Brain microvascular endothelial cell (primary cell): ENCODE measurements at regions not wholly inside any gene's neighbourhood (a gene's known extent, or its start where the extent isn't known, plus 50 kb on each side); places are given as distances from the start of the nearest gene placed in this dataset.
A peak's percentile ranks its signal among the peaks of the same experiment; 100 is the strongest.

Experiments used
- DNase-seq: peaks from one replicate; pipeline ENCODE4 v3.0.0-alpha.2; 2020
- H3K27ac ChIP-seq: fragments of 250-450 bp; sonication (Bioruptor Pico); 2 replicates; pipeline ENCODE4 v1.5.1; 2020; ENCODE audit warnings: mild to moderate bottlenecking, moderate library complexity
- H3K27me3 ChIP-seq: fragments of 250-450 bp; sonication (Bioruptor Pico); replicated peaks from 2 replicates; pipeline ENCODE4 v1.5.1; 2020; ENCODE audit warnings: mild to moderate bottlenecking
- H3K36me3 ChIP-seq: fragments of 250-450 bp; sonication (Bioruptor Pico); replicated peaks from 2 replicates; pipeline ENCODE4 v1.5.1; 2020; ENCODE audit warnings: mild to moderate bottlenecking
- H3K4me3 ChIP-seq: 2 replicates; pipeline ENCODE4 v1.5.1; 2011; ENCODE audit warnings: low read depth, mild to moderate bottlenecking, control low read depth, low read length, moderate library complexity
- in situ Hi-C: cut with HindIII; loops from 2 replicates; pipeline ENCODE4 v1.10.0; 2017; ENCODE audit warnings: low sequenced_read_pairs, low pct_ligation_motif_present
- TF ChIP-seq, protein P1 (sequence below): IDR thresholded peaks from 2 replicates; pipeline ENCODE4 v1.5.1; 2011; ENCODE audit warnings: low read depth, mild to moderate bottlenecking, moderate library complexity, low read length, control low read depth, inconsistent platforms; ENCODE audit errors: missing control alignments

DNA sequence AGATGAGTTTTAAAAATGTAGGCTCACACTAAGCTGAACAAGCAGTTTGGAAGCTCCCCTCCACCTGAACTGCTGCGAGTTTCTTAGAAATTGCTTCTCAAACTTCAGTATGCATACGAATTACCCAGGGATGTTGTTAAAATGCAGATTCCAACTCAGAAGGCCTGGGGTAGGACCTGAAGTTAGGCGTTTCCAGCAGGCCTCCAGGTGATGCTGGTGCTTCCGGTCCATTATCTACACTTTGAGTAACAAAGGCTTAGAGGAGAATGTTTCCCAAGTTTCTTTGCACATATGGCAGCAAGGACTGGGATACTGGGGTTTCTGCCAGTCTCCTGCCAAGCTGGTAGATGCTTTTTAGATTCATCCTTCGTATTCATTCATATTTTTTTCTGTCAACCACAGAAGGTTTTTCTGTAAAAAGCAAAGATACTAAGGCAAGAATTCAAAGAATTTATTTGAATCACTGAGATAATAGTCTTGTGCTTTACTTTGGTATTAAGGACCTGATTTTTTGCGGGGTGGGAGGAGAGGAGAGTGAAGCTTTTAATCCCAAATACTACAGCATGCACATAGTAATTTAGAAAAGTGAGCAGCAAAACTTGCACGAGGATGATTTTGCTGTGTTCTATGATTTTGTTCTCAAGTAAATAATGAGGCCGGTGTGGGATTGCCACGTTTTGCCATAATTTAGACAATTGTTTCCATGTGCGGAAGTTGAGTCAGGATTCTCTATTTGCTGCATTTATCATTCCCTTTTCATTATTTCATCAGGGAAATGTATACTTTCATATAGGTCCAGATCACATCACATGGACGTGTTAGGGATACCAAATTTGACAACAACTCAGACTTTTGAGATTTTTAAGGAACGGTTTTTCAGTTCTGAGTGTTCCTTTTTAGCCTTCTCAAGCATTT is 137.6 kb upstream of the SPATS2L start:
- in situ Hi-C loops, result no loop called here
- TF ChIP-seq, protein P1, sequence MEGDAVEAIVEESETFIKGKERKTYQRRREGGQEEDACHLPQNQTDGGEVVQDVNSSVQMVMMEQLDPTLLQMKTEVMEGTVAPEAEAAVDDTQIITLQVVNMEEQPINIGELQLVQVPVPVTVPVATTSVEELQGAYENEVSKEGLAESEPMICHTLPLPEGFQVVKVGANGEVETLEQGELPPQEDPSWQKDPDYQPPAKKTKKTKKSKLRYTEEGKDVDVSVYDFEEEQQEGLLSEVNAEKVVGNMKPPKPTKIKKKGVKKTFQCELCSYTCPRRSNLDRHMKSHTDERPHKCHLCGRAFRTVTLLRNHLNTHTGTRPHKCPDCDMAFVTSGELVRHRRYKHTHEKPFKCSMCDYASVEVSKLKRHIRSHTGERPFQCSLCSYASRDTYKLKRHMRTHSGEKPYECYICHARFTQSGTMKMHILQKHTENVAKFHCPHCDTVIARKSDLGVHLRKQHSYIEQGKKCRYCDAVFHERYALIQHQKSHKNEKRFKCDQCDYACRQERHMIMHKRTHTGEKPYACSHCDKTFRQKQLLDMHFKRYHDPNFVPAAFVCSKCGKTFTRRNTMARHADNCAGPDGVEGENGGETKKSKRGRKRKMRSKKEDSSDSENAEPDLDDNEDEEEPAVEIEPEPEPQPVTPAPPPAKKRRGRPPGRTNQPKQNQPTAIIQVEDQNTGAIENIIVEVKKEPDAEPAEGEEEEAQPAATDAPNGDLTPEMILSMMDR, result no peak
- Histone ChIP-seq H3K36me3 (no peaks in the 10 kb centered on the region), H3K27me3 (no peaks in the 10 kb centered on the region), H3K27ac (no peak overlapping the region), H3K4me3 (no peak overlapping the region)
- no peak for DNase-seq

DNA sequence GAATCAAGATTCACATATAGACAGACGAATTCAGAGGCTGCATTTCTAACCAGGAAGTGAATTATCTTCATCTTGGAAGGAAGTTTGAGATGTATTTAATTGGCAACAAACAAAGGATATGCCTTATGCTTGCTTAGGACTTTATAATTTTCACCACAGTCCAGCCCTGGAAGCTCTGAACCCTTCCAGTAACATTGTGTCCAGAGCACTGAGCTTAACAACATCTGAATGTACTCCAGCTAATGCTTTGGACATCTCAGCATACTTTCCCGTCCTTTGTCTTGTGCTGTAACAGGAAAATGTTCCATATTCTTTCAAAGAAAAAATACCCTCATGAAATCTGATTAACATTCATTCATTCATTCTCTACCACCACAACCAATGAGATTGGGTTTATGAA is 136.3 kb upstream of the SPATS2L start:
- Histone ChIP-seq H3K4me3 (no peak overlapping the region), H3K36me3 (no peaks in the 10 kb centered on the region), H3K27ac (no peak overlapping the region), H3K27me3 (no peaks in the 10 kb centered on the region)
- no peak for DNase-seq
- in situ Hi-C loops, result no loop called here
- TF ChIP-seq, protein P1, result no peak

DNA sequence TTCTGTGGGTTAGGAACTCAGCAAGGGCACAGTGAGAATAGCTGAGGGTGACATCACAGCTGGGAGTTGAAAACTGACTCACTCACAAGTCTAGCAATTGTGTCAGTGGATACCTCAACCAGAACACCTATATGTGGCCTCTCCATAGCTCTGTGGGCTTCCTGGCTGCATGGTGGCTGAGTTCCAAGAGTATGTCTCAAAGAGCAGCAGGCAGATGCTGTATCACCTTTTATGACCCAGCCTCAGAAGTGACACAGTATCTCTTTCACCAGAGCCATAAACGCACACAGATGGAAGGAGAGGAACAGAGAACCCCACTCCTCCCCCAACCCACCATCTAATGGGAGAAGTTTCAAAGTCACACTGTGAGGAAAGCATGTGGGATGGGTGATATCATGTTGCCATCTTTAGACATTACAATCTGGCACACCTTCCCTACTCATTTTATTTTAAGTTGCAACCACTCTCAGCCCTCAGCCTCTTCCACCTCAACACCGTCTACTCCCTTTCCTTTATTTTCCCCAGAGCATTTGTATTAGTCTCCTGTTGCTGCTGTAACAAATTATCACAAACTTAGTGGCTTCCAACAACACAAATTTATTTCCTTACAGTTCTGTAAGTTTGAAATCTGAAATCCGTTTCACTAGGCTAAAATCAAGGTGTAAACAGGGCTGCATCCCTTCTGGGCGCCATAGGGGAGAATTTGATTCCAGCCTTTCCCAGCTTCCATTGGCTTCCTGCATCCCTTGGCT is 134.6 kb upstream of the SPATS2L start:
- peak; percentile 76 for DNase-seq
- Histone ChIP-seq H3K4me3 (no peak overlapping the region), H3K27ac (no peak overlapping the region), H3K27me3 (no peaks in the 10 kb centered on the region), H3K36me3 (no peaks in the 10 kb centered on the region)
- TF ChIP-seq, protein P1, result no peak
- in situ Hi-C loops, result no loop called here

DNA sequence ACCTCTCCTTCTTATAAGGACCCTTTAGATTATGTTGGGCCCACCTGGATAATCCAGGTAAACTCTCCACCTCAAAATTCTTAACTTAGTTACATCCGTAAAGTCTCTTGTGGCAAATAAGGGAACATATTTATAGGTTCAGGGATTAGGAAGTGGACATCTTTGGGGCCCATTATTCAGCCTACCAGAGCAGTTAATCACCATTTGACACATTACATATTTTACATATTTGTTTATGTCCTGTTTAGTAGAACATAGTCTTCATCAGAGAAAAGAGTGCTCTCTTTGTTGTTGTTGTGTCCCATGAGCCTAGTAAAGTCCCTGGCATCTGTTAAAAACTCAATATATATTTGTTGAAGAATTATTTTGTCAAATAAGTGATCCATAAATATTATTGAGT is 134.0 kb upstream of the SPATS2L start:
- no peak for DNase-seq
- H3K4me3 ChIP-seq, result no peak overlapping the region
- in situ Hi-C loops, result no loop called here
- no peaks in the 10 kb centered on the region for H3K27me3 ChIP-seq
- no peaks in the 10 kb centered on the region for H3K36me3 ChIP-seq
- no peak overlapping the region for H3K27ac ChIP-seq
- TF ChIP-seq, protein P1, result no peak

DNA sequence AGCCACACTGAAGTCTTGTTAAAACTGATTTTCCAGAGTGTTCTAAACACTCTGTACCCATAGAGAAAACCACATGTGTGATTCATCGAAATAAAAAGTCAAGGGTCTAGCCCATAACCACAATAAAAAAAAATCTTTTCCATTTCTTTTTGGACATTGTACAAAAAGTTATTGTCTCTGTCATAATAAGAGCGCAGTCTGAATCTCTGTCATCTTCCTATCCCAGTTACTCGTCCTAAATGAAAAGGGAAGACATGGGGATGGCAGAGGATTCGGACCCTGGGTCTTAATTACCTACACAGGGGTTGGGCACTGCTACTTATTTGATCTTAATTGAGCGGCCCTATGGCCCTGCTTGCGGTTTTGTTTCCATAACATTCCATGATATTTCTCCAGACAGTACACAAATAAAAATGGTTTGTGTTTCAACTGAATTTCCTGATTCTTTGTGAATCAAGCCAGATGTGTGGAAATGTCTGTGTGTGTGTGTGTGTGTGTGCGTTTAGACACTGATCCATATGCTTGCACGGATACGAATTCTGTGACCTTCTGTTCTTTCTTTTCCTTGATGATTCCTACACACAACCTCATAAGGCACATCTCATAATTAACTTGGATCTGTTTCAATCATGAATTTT is 133.4 kb upstream of the SPATS2L start:
- Histone ChIP-seq H3K27me3 (no peaks in the 10 kb centered on the region), H3K27ac (peak overlapping the region; percentile 27), H3K36me3 (no peaks in the 10 kb centered on the region), H3K4me3 (no peak overlapping the region)
- in situ Hi-C loops, result no loop called here
- peak; percentile 66 for DNase-seq
- TF ChIP-seq, protein P1, result no peak
